Limb (tissue), 2 donors: ENCODE measurements at regions not wholly inside any gene's neighbourhood (a gene's known extent, or its start where the extent isn't known, plus 50 kb on each side); places are given as distances from the start of the nearest gene placed in this dataset.
"Not testable (repeated sequence)": the region's sequence is repeated elsewhere in the genome, so short reads cannot be mapped to it uniquely, and the experiment has no call there.

Experiments used
- DNase-seq, 2 donors: peaks; one replicate each; pipeline ENCODE4 v3.0.0-alpha.2; 2016; ENCODE audit errors: extremely low spot score in 2 of 2

DNA sequence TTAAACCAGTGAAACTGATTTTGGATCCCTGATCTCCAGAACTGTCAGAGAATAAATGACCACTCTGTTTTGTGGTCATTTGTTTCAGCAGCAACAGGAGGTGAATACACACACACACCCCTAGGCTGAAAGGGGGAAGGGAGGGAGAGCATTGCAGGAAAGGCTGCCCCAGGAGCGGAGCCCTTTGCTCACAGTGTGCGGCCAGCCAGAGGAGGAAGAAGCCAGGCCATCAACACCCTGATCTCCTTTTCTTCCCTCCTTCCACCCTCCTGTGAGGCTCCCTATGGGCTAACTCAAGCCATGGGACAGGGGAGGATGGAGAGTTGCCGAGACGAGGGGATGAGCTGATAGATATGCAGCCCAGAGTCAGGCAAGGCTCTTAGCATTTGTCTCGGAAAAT lies 211.9 kb downstream of the TBX5 start:
- DNase-seq: no peak

DNA sequence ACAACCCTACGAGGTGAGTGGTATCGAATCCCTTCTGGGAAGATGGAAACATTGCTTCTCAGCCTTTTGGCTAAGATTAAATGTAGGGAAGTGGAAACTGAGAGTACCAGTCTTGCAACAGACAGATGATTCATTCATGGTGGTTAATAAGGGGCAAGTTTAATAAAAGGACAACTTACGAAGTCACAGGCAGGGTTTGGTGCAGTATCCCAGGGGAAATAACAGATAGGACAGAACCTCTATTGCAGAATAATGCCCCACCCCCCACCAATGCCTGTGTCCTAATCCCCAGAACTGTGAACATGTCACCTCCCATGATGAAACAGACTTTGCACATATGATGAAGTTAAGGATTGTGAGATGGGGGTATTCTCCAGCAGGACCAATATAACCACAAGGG lies 212.5 kb downstream of the TBX5 start:
- no peak for DNase-seq

DNA sequence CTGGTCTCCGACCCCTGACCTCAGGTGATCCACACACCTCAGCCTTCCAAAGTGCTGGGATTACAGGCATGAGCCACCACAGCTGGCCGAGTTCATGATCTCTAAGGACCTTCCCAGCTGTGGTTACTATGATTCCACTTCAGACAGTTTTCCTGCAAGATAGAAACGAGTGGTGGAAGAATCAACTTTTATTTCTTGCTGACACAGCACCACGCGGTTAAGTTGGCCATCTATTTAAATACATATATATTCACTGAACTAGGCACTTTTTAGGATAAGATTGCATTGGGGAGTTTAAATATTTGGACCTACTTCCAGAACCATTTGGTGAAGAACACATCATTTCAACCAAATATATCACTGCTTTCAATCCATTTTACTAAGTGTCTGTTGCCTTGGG lies 213.4 kb downstream of the TBX5 start:
- DNase-seq: no peak

DNA sequence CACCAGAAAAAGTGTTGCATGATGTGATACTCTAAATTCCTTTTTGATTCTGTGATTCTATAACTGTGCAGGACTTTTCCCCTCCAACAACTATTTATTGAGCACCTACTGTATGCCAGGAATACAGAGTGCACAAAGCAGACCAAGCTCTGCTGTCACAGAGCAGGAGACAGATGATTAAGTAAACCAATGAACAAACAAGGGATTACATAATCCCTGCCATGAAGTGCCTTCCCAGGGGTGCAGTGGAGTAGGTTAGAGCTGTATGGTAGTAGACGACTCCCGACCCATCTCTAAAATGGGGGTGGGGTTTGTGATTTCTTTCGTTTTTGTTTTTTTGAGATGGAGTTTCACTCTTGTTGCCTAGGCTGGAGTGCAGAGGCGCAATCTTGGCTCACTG lies 213.9 kb downstream of the TBX5 start:
- no peak for DNase-seq

DNA sequence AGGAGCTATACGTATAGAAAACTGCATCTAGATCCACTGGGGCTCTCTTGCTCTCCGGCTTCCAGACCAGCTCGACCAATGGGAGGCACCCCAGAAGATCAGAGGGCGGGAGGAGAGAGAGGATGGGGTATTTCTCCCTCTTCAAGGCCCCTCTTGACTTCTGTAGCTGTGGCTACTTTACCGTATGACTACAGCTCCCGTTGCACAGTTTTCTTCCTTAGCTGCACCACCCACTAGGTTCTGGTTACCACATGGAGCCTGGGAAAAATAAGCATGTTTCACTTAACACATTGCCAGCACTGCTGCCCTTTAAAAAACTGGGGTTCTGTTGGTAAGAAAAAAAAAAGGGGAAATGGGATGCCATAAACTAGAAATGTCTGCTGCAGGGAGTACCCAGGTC lies 214.4 kb downstream of the TBX5 start:
- no peak for DNase-seq

DNA sequence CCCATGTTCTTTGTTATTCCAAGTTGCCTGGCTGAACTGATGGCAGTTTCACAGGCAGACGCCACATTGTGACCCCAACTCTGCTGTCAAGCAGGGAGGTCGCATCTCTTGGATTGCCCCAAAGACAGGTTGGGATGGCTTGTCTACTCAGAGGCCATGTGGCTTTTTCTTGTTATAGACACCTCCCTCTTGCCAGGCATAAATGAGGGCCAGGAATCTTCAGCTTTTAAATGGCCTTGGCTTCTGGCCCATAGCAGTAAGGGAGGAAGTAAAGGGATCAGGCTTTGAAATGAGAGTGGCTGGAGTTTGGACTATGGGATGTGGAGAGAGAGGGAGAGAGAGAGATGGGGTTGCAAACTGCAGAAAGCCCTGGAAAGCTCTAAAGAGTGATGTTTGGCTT lies 215.0 kb downstream of the TBX5 start:
- no peak for DNase-seq

DNA sequence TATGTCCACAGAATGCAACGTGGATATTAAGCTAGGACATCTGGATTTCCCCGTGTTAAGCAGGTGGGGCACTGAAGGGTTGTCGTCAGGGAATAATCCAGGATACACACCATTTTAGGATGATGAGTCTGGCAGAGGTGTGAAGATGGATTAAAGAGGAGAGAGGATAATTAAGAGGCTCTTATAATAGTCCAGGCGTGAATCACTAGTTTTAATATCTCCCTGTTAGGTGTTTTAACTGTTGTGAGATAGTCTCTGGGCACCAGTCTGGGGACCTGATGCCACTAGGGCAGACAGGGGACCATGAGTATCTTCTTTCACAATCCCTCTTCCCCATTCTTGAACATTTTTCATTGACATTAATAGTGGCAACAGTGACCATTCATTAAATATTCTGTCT lies 216.7 kb downstream of the TBX5 start:
- no peak for DNase-seq

DNA sequence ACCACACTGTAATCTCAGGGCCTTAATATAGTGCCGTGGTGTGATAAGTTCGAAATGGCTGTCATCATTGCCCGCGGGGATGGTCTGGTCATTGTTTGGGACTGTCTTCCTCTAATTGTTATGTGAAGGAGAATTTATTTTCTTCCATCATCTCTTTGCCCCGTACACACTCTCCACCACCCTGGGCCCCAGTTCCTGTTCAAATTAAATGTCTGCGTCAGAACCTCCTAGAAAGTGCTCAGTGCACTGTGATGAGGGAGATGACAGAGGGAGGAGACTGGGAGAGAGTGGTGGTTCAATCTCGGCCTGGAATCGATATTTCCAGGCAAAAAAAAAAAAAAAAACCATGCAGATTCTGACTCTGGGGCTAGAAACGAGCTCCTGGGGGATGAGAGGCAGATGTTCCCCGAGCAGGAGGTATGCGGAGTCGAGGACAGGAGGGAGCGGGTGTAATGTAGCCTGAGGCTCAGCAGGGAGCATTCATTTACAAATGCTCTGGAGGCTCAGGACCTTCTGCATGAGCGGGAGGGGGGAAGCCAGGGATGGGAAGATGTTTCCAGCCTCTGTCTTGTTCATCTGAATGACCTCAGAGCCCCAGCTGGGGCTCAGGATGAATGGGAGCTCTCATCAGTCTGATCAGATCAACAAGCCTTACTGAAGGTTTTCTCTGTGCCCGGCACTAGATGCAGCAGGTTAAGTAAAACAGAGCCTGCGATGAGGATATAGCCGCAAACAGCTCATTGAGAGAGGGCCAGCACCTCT lies 219.5 kb downstream of the TBX5 start:
- DNase-seq: no peak

DNA sequence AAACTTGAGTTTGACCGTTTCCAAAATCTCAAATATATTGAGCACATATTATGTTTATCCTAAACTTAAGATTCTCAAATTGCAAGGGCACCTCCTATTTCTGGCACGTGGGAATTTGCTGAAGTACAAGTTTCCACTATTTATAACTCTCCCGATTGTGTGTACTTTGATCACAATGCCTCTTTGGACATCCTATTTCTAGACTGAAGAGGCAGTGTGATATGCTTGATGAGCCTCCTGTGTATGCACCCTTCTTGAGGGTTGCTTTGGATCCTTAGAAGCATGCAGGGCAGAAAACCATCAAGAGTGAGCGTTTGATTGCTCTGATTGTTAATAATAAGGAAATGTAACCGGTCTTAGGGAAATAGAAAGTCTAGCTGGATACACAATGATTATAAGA lies 218.9 kb upstream of the RBM19 start:
- no peak for DNase-seq

DNA sequence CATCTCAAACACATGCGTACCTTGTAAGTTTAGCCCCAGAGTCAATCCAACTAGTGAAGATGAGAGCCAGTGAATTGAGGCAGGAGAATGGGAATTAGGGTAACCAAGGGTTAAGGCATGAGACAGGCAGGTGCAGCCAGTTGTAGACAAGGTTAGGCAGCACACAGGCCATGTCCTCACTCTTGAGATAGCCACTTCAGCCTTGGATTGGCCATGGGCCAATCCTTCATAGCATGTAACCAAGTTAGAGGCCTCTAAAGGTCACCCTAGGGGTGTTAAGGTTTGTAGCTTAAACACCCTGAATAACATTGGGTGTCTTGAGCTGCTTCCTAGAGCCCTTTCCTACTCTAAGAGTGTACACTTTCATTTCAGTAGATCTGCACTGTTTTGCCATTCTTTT lies 208.2 kb upstream of the RBM19 start:
- DNase-seq: no peak

DNA sequence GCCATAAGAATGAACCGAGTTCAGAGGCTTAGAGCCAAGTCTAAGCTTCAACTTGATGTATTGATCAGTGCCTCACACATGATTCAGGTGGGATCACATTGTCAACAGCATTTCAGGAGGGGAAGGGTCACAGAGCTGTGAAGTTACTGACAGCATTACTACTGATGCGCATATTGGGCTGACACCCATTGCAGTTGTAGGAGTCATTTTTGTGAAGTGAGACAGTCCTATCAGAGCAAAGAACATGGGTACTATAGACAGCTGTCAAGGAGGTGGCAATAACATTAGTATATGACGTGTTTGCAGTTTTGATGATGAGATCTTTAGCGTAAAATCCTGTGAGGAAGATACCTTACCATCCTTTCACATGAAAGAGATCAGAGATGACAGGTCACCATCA lies 206.0 kb upstream of the RBM19 start:
- DNase-seq: no peak

DNA sequence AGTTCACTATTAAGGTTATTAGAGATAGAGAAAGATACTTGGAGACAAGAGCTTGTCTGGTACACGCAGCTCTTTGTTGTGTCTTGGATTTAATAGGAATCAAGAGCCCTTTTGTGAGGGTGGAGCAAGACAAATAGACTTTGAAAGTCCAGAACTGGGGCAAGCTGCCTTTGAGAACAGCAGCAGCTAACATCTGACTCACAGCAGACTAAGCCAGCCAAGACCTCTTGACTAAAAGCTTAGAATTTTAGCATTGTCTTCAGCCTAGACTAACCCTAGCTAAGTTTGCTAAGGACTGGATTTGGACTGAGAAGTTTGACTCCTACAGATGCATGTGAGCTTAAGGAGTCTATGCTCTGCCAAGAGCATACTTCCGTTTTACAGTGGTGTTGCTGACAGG lies 201.9 kb upstream of the RBM19 start:
- DNase-seq: no peak

DNA sequence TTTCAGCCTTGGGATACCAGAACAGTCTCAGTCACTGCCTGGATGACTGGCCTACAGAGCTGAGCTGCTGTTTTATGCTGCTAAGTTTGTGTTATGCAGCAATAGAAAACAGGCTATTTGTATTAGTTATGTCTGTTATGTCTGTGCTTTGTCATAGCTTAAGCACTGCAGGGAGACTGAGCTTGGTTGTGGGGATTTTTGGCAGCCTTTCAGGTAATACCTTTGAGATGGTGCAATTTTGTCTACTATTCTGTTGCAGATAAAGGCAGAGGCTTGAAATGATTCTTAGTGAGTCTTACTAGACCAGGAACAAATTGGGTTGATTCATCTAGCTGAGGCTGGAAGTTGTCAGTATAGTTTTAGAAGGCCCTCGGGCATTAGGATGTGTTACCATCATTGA lies 201.3 kb upstream of the RBM19 start:
- DNase-seq: no peak

DNA sequence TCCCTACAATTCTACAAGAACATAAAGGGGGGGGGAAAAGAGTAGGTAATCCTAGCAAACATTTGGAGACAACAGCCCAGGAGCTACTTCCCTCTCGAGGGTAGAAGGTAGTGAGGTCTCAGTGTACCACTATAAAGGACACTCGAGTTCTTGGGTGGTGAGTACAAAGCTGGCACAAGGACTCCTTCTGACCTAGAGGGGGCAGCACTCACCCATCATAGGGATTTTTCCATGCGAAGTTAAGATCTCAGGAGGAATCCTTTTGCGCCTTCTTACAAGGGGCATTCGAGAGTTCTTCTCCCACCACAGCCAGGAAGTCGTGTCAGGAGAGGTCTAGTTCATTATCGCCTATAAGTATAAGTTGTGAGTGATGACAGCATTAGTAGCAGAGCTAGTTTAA lies 200.2 kb upstream of the RBM19 start:
- peak; percentile 53 to 55 for DNase-seq

DNA sequence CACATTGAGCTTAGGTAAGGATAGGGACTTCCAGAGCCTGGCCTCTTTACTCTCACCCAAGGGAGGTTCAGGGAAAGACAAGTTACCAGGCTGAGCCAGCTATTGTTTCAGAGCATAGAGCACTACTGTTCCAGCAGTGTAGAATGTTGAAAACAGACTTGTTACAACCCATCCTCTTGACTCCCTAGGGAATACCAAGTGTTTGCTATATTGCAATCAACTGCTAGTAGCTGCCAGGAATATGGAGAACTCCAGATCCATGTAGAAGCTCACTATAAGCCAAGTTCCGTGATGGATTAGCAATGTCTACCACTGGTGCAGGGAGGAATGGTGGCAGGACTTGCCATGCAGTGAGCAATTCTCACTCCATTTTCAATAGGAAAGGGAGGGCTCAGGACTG lies 199.8 kb upstream of the RBM19 start:
- DNase-seq: no peak

DNA sequence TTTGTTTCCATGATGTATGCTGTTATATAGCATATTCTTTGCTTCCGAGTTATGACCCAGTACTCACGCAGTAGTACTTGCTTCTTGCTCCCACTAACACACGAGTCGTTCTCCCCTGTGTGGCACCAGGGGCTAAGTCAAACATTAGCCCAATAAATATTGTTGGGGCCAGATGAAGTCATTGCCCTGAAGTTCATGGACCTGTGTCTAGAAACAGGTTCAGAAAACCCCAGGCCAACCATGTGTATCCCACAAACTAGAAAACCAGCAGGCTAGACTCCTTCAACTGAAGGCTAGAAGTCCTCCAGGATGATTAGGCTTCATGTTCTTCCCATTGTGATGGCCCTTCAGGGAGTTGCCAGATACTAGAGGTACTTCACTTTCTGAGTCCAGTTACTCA lies 198.2 kb upstream of the RBM19 start:
- DNase-seq: no peak

DNA sequence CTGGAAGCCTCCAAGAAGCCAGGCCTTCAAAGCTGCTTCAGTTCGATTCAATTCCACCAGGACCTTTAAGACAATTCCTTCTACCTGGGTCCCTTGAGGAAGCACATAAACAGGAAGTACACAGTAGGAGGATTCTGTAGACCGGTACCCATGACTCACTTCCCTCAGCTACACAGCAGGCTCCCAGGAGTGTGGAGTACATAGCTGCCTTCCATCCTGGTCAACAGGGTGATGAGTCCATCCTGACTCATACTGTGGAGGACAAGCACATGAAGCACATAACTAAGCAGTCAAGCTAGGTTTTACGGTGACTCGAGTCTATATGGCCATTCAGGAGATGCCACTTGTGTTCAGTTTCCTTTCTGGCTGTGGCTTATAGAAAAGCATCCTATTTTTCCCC lies 197.6 kb upstream of the RBM19 start:
- no peak for DNase-seq

DNA sequence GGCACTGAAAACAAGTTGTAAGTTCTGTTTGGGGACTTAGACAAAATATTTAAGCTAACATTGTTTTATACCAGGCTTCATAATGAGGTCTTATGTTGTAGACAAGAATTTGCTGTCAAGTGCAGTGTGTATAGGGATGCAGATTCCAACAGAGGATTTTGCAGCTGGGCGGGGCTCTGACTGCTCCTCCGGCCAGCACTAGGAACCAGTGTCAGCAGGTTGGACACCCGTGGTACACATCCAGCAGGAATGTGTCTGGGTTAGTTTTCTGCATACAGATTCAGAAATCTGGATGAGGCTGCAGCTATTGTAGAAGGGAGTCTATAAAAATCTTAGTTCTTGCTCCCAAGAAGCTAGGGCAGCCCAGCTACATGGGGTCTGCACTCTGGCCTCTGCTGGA lies 194.3 kb upstream of the RBM19 start:
- no peak for DNase-seq

DNA sequence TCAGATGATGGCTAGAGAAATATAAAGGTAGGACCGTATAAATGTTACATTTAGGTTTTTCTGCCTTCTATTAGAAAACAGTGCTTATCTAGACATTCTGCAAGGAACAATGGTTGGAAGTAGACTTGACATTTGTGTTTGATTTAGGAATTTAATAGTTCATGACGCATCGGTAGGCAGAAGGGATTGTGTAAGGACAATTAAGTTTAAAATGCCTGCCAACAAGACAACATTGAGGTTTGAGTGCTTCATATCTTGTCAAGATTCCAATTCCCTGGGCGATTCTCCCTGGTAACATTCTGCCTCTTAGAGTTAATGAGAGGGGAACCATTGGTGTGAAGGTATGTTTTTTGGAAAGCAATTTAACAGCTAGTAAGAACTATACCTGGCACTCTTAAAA lies 186.8 kb upstream of the RBM19 start:
- DNase-seq: no peak

DNA sequence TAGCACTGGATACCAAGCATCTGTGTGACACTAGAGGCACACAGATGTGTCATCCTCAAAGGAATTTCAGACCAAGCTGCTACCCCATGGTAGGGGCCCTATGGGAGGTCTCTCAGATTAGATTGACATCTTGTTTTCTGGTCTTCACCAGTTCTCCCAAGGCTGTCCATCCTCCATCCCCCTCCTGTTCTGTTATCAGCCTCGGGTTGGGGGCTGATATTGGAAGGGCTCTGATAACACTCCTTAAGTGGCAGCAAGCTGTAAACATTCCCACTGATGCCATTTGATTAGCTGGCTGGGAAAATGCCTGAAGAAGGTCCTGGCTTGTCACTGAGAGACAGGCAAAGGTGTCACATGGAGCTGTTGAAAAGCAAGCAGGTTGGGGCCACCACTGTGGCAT lies 185.9 kb upstream of the RBM19 start:
- no peak for DNase-seq

DNA sequence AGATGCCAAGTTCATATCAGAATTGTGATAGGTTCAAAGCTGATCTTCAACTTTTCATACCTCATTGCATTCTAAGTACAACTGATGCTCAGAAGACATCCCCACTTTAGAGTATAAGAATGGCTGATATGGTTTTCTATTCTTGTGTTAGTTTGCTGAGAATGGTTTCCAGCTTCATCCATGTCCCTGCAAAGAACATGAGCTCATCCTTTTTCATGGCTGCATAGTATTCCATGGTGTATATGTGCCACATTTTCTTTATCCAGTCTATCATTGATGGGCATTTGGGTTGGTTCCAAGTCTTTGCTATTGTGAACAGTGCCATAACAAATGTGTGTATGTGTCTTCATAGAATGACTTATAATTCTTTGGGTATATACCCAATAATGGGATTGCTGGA lies 184.5 kb upstream of the RBM19 start:
- DNase-seq: not testable (repeated sequence)

DNA sequence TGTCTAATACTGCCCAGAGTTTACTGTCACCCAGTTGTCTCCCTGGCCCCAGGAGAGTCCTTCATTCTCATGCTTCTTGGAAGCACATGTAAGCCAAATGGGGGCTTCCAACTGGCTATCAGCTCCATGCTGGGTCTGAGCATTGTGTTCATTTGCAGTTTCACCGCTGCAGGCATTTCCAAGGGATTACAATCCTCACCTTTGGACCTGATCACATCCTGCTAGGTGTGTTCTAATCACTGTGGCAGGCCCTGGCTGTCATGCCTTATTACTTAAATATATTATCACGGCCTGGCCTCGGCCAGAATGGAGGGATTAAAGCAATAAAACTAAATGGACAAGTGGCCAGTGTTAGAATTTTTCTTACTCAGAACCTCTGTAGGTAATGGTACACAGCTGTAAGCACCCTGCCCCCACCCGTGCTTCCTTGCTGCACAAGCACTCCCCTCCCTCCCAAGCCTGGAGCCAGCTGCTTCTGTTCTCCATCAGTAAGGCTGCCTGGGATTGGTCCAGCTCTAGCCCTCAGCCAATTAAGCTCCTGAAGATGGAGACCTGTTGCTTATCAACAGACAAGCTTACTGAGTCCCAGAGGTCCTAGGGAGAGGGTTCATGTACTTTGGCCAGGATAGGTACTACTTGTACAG lies 175.9 kb upstream of the RBM19 start:
- no peak for DNase-seq

DNA sequence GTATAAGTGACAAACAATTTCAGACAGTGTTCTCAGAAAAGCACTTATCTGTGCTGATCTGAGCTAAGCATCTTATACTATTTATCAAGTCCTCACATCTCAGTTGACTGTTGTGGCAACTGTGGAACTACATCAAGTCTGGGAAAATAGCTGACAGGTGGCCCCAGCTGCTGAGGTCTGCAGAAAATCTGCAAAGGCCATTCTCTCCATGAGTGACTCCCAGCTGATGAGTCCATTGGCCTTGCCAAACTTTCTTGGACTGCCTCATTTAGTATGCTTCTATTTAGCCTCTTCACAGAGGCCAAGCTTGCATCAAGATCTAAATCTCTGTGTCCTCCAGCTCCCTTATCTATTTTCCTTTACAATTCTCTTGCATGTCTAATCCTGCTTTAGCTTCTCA lies 174.5 kb upstream of the RBM19 start:
- peak in 1 of 2 donors; percentile 63 for DNase-seq

DNA sequence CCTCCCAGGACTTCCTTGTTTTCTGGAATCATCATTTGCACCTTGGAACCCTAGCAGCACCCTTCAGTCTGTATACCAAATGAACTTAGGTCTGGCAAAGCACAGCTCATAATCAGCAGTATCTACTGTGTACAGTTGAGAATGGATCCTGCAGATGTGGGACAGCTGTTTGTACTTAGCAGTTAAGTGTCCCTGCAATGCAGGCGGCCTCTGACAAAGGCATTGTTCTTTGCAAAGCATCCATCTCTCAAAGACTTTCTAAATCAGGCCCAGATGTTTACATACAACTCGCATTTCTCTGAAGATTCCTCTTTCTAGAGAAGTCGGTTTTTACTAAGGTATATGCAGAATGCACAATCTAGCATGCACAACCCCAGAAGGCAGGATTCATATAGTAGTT lies 170.5 kb upstream of the RBM19 start:
- peak; percentile 28 to 79 for DNase-seq
